ENCODE measurements at regions not wholly inside any gene's neighbourhood (a gene's known extent, or its start where the extent isn't known, plus 50 kb on each side); places are given as distances from the start of the nearest gene placed in this dataset.
A peak's percentile ranks its signal among the peaks of the same experiment; 100 is the strongest.
"Not testable (repeated sequence)": the region's sequence is repeated elsewhere in the genome, so short reads cannot be mapped to it uniquely, and the experiment has no call there.

- DNase-seq (ENCODE audit: low spot score), result no peak
Measured at GRCh38 chr6:20263059-20263458, 50.8 kb upstream of the MBOAT1 start.

- no peak for DNase-seq (ENCODE audit: low spot score)
Measured at GRCh38 chr6:20265842-20266241, 53.6 kb upstream of the MBOAT1 start.

GRCh38 chr6:20266851-20267608, 54.8 kb upstream of the MBOAT1 start:
- DNase-seq (ENCODE audit: low spot score), result no peak

GRCh38 chr6:20269181-20269580, 56.9 kb upstream of the MBOAT1 start:
- no peak for DNase-seq (ENCODE audit: low spot score)

- no peak for DNase-seq (ENCODE audit: low spot score)
Measured at GRCh38 chr6:20271818-20272217, 59.5 kb upstream of the MBOAT1 start.

- DNase-seq (ENCODE audit: low spot score), result no peak
Measured at GRCh38 chr6:20274137-20274536, 61.9 kb upstream of the MBOAT1 start.

GRCh38 chr6:20275837-20276236, 63.6 kb upstream of the MBOAT1 start:
- DNase-seq (ENCODE audit: low spot score), result not testable (repeated sequence)

GRCh38 chr6:20277724-20278123, 65.5 kb upstream of the MBOAT1 start:
- not testable (repeated sequence) for DNase-seq (ENCODE audit: low spot score)

GRCh38 chr6:20279051-20279450, 66.8 kb upstream of the MBOAT1 start:
- DNase-seq (ENCODE audit: low spot score), result no peak

GRCh38 chr6:20279608-20280287, 67.5 kb upstream of the MBOAT1 start:
- DNase-seq (ENCODE audit: low spot score), result no peak

- DNase-seq (ENCODE audit: low spot score), result no peak
Measured at GRCh38 chr6:20280288-20280621, 68.0 kb upstream of the MBOAT1 start.

GRCh38 chr6:20284672-20285071, 72.4 kb upstream of the MBOAT1 start:
- no peak for DNase-seq (ENCODE audit: low spot score)

GRCh38 chr6:20286968-20287565, 74.8 kb upstream of the MBOAT1 start:
- DNase-seq (ENCODE audit: low spot score), result no peak

GRCh38 chr6:20291764-20292580, 79.7 kb upstream of the MBOAT1 start:
- peak; percentile 66 for DNase-seq (ENCODE audit: low spot score)

GRCh38 chr6:20292905-20293304, 80.6 kb upstream of the MBOAT1 start:
- DNase-seq (ENCODE audit: low spot score), result no peak

GRCh38 chr6:20301256-20301655, 89.0 kb upstream of the MBOAT1 start:
- no peak for DNase-seq (ENCODE audit: low spot score)

GRCh38 chr6:20302168-20302567, 89.9 kb upstream of the MBOAT1 start:
- no peak for DNase-seq (ENCODE audit: low spot score)

- DNase-seq (ENCODE audit: low spot score), result no peak
Measured at GRCh38 chr6:20302702-20303251, 90.5 kb upstream of the MBOAT1 start.

- no peak for DNase-seq (ENCODE audit: low spot score)
Measured at GRCh38 chr6:20306491-20306890, 94.2 kb upstream of the MBOAT1 start.

- DNase-seq (ENCODE audit: low spot score), result no peak
Measured at GRCh38 chr6:20309186-20309585, 92.5 kb upstream of the E2F3 start.

- DNase-seq (ENCODE audit: low spot score), result no peak
Measured at GRCh38 chr6:20310185-20310584, 91.5 kb upstream of the E2F3 start.

GRCh38 chr6:20312606-20313005, 89.1 kb upstream of the E2F3 start:
- no peak for DNase-seq (ENCODE audit: low spot score)
